Fibroblast of lung (primary cell): ENCODE measurements at regions not wholly inside any gene's neighbourhood (a gene's known extent, or its start where the extent isn't known, plus 50 kb on each side); places are given as distances from the start of the nearest gene placed in this dataset.

Experiments
- DNase-seq, 2 donors: peaks; one replicate each; pipeline versions ENCODE4 v3.0.0 to v3.0.0-alpha.2; 2010; ENCODE audit warnings: low read depth in 2 of 2
- H2AFZ ChIP-seq: 2 replicates; pipeline ENCODE4 v1.5.1; 2012; ENCODE audit warnings: low read length, control low read depth, inconsistent platforms
- H3K27ac ChIP-seq: 2 replicates; pipeline ENCODE4 v1.5.1; 2011; ENCODE audit warnings: low read length, control low read depth; ENCODE audit not compliant: insufficient read depth
- H3K27me3 ChIP-seq: 2 replicates; pipeline ENCODE4 v1.5.1; 2011; ENCODE audit warnings: mild to moderate bottlenecking, low read length; ENCODE audit not compliant: control insufficient read depth, insufficient read depth
- H3K36me3 ChIP-seq: 2 replicates; pipeline ENCODE4 v1.5.1; 2011; ENCODE audit warnings: low read length; ENCODE audit not compliant: control insufficient read depth, insufficient read depth
- H3K4me1 ChIP-seq: 2 replicates; pipeline ENCODE4 v1.5.1; 2011; ENCODE audit warnings: low read length; ENCODE audit not compliant: control insufficient read depth, insufficient read depth; ENCODE audit errors: extremely low read depth
- H3K4me2 ChIP-seq: 2 replicates; pipeline ENCODE4 v1.5.1; 2011; ENCODE audit warnings: low read length, control low read depth; ENCODE audit not compliant: insufficient read depth; ENCODE audit errors: extremely low read depth
- H3K4me3 ChIP-seq, 4 experiments: fragments of 200-600 bp in 1 of 4; sonication (generic) in 1 of 4; replicated peaks in 1 of 4; 2 replicates each; pipeline ENCODE4 v1.5.1; 2011 to 2016; ENCODE audit warnings: low read length in 4 of 4, low read depth in 3 of 4, mild to moderate bottlenecking in 3 of 4, control low read depth in 2 of 4, inconsistent platforms in 1 of 4, mixed read lengths in 1 of 4; ENCODE audit not compliant: insufficient read depth in 1 of 4; ENCODE audit errors: control extremely low read depth in 1 of 4
- H3K79me2 ChIP-seq: 2 replicates; pipeline ENCODE4 v1.5.1; 2012; ENCODE audit warnings: mild to moderate bottlenecking, low read length, inconsistent platforms; ENCODE audit not compliant: control insufficient read depth, insufficient read depth
- H3K9ac ChIP-seq: 2 replicates; pipeline ENCODE4 v1.5.1; 2011; ENCODE audit warnings: mild to moderate bottlenecking, low read length, control low read depth; ENCODE audit not compliant: insufficient read depth
- H3K9me3 ChIP-seq: 2 replicates; pipeline ENCODE4 v1.5.1; 2012; ENCODE audit warnings: low read depth, low read length; ENCODE audit not compliant: control insufficient read depth, insufficient read depth
- H4K20me1 ChIP-seq: 2 replicates; pipeline ENCODE4 v1.5.1; 2011; ENCODE audit warnings: low read length; ENCODE audit not compliant: control insufficient read depth, insufficient read depth; ENCODE audit errors: extremely low read depth
- CTCF ChIP-seq, 2 donors: IDR thresholded peaks in 1 of 2; conservative IDR thresholded peaks in 1 of 2; 1 replicate in 1 of 2; 2 replicates in 1 of 2; pipeline ENCODE4 v1.5.1; 2011 to 2012; ENCODE audit warnings: low read length in 2 of 2, control low read depth in 1 of 2, inconsistent platforms in 1 of 2, low read depth in 1 of 2, mild to moderate bottlenecking in 1 of 2
- EZH2 ChIP-seq: IDR thresholded peaks from 2 replicates; pipeline ENCODE4 v1.5.1; 2012; ENCODE audit warnings: low read length, control low read depth, mild to moderate bottlenecking; ENCODE audit errors: missing control alignments

GRCh38 chr2:195561116-195561921 is 95.7 kb upstream of the SLC39A10 start:
- Histone ChIP-seq H3K36me3 (no peaks in the 10 kb centered on the region), H2AFZ (no peak overlapping the region), H3K9ac (no peak overlapping the region), H3K4me3 (no peak overlapping the region), H3K9me3 (no peaks in the 10 kb centered on the region), H3K79me2 (no peaks in the 10 kb centered on the region), H4K20me1 (no peaks in the 10 kb centered on the region), H3K4me2 (peak overlapping the region; percentile 46), H3K27me3 (no peaks in the 10 kb centered on the region), H3K27ac (peak overlapping the region; percentile 90), H3K4me1 (peaks cover 16% of the 10 kb centered on the region)
- TF ChIP-seq EZH2: no peak
- no peak for TF ChIP-seq CTCF (conservative IDR thresholded peaks at IDR 0.05 in 1 of 2, IDR thresholded peaks at IDR 0.05 in 1 of 2; ENCODE audit: low read depth in 1 of 2, low read length in 2 of 2)
- DNase-seq: peak; percentile 96 to 97

GRCh38 chr2:195560209-195560895 is 96.7 kb upstream of the SLC39A10 start:
- DNase-seq: peak in 1 of 2 donors; percentile 70
- Histone ChIP-seq H3K4me2 (peak overlapping the region; percentile 46), H3K27ac (peak overlapping the region; percentile 90)

More at GRCh38 chr2:195560209-195560895, 96.7 kb upstream of the SLC39A10 start:
- Histone ChIP-seq H3K36me3 (no peaks in the 10 kb centered on the region), H3K9ac (no peak overlapping the region), H3K4me1 (peaks cover 16% of the 10 kb centered on the region), H3K27me3 (no peaks in the 10 kb centered on the region), H2AFZ (no peak overlapping the region), H4K20me1 (no peaks in the 10 kb centered on the region), H3K79me2 (no peaks in the 10 kb centered on the region), H3K9me3 (no peaks in the 10 kb centered on the region), H3K4me3 (no peak overlapping the region)
- TF ChIP-seq EZH2 (no peak), CTCF (conservative IDR thresholded peaks at IDR 0.05 in 1 of 2, IDR thresholded peaks at IDR 0.05 in 1 of 2; ENCODE audit: low read depth in 1 of 2, low read length in 2 of 2) (no peak)
